COLO668 (cell line): ENCODE measurements at regions not wholly inside any gene's neighbourhood (a gene's known extent, or its start where the extent isn't known, plus 50 kb on each side); places are given as distances from the start of the nearest gene placed in this dataset.
A peak's percentile ranks its signal among the peaks of the same experiment; 100 is the strongest.
"Not testable (repeated sequence)": the region's sequence is repeated elsewhere in the genome, so short reads cannot be mapped to it uniquely, and the experiment has no call there.

Experiments used
- DNase-seq: peaks from one replicate; lab custom pipeline; 2025; ENCODE audit not compliant: unreplicated experiment; lab: John Stamatoyannopoulos, UW

- no peak for DNase-seq
Observed at GRCh38 chr6:15748341-15748740, 85.5 kb upstream of the DTNBP1 start.

DNA sequence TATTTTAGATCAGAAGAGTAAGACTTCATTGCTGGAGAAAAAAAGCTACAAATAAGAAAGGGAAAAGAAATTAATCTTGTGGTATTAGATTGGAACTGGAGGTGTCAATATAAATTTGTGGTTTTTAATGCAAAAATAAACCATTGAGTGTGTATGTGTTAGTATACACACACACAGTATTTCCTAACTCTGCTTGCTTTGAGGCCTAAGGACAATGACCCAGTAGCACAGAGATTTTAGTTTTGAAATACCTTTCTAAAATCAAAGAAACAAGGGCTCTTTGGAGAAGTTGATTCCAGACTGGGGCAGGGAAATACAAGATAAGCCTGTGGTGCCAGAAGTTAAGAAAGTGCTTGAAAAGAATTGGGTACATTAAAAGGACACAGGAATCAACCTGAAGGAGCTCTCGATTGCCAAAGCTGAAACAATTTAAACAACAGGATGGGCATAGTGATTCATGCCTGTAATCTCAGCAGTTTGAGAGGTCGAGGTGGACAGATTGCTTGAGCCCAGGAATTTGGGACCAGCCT lies 84.6 kb upstream of the DTNBP1 start:
- no peak for DNase-seq

GRCh38 chr6:15745781-15746180 lies 83.0 kb upstream of the DTNBP1 start:
- DNase-seq: no peak

DNA sequence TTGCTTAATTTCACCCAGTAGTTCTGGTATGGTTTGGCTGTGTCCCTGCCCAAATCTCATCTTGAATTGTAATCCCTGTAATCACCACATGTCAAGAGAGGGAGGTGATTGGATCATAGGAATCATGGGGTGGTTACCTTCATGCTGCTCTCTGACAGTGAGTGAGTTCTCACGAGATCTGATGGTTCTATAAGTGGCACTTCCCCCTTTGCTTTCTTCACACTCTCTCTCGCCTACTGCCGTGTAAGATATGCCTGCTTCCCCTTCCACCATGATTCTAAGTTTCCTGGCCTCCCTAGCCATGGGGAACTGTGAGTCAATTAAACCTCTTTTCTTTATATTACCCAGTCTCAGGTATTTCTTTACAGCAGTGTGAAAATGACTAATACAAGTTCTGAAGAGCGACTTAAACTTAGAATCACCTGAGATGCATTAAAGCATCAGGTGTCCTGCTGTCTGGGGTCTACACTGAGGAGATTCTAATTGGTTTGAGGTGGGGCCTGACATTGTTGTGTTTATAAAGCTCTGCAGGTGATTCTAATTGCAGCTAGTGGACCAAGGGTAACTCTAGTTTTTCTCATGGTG lies 82.1 kb upstream of the DTNBP1 start:
- DNase-seq: no peak

DNA sequence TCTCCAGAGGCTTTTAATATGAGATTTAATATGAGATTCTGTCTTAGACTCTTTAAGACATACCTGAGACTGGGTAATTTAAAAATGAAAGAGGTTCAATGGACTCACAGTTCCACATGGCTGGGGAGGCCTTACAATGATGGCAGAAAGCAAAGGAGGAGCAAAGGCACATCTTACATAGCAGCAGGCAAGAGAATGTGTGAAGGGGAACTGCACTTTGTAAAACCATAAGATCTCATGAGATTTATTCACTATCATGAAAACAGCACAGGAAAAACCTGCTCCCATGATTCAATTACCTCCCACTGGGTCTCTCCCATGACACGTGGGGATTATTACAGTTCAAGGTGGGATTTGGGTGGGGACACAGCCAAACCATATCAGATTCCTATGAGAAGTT lies 79.2 kb upstream of the DTNBP1 start:
- not testable (repeated sequence) for DNase-seq

DNA sequence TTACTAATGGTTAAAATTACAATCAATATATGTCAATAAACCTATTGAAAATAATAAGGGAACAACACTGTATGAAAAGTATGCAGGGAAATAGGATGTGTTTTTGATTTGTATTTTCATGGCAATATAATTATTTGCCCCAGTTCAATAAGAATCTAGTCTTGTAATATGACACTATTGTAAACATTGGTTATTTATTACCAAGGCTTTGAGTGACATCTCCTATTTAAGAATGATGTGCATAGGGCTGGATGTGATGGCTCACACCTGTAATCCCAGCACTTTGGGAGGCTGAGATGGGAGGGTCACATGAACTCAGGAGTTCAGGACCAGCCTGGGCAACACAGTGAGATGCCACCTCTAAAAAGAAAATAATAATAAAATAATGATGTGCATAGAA lies 78.6 kb upstream of the DTNBP1 start:
- no peak for DNase-seq

GRCh38 chr6:15739867-15740266 lies 77.0 kb upstream of the DTNBP1 start:
- DNase-seq: no peak

DNA sequence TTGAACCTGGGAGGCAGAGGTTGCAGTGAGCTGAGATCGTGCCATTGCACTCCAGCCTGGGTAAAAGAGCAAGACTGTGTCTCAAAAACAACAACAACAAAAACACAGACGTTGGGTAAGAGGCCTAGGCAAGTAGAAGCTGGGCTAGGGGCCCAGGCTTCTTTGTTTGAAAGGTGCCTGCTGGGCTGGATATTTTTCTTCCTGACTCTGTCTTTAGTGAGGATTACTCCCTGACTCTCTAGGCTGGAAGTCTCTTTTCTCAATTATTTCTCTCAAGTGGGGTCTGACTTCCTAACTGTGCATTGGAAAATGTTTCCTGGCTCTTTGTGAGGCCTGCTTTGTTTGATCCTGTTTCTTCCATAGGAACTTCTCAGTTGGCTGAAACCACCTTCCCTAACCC lies 76.5 kb upstream of the DTNBP1 start:
- DNase-seq: no peak

GRCh38 chr6:15738195-15738594 lies 75.4 kb upstream of the DTNBP1 start:
- not testable (repeated sequence) for DNase-seq

DNA sequence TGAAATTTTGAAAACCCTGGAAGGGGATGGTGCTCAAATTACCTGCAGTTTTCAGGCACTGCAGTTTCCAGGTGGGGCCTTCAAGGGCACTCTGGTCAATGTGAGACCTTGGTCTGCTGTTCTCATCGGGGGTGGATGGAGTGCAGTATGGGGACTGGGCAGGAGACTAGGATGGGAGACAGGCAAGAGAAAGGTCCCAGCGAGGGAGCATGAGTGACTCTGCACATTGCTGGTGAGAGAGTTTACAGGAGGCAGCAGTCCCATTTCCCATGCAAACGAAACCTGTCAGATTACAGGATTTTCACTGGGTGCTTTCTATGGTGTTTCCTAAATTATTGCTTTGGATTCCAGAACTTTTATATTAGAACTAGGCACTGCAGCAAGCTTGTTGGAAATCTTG lies 73.5 kb upstream of the DTNBP1 start:
- peak; percentile 6 for DNase-seq

- peak; percentile 26 for DNase-seq
Observed at GRCh38 chr6:15735567-15736265, 72.9 kb upstream of the DTNBP1 start.

- no peak for DNase-seq
Observed at GRCh38 chr6:15734118-15734897, 71.5 kb upstream of the DTNBP1 start.

- DNase-seq: no peak
Observed at GRCh38 chr6:15730922-15731321, 68.1 kb upstream of the DTNBP1 start.

DNA sequence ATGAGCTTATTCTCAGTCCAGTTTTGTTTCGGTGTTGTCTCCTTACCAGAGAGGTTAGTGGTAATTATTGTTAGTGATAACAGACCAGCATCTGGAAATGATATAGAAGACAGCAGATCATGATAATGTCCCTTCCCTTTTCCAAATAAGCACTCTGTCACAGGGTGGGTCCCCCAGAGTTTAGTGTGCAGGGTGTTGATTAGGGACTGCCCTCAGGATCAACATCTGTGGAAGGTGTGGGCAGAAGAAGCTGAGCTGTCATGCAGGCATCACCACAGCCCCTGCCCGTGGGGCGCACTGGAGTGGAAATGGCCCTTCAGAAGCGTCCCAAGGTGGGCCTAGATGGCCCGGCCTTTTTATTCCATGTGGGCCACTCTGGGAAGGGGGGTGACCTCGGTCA lies 67.6 kb upstream of the DTNBP1 start:
- DNase-seq: no peak

DNA sequence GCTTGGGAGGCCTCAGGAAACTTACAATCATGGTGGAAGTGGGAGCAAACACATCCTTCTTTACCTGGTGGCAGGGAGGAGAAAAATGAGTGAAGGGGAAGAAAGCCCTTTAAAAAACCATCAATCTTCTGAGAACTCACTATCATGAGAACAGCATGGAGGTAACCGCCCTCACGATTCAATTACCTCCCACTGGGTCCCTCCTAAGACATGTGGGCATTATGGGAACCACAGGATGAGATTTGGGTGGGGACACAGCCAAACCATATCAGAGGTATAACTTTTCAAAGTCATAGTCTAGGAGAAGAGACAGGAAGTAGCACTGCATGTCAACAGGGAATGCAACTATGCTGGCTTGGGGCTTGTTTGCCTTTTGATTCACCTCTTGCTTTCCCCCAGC lies 59.9 kb upstream of the DTNBP1 start:
- DNase-seq: no peak

DNA sequence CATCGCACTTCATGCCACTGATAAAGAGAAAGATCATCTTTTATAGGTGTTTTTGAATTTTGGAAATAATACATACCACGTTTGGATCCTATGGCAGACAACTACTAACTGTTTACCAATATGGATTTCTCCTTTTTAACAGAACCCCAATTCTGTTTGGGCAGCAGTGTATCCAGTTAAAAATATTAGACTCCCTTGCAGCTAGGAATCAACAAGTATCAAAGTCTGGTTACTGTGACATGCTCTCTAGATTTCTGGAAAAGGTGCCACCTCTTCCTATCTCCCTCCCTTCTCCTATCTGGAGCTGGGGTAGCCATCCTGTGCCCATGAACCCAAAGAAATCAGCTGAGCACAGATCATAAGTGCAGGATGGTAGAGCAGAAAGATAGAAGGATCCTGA lies 54.1 kb upstream of the DTNBP1 start:
- DNase-seq: no peak

- DNase-seq: no peak
Observed at GRCh38 chr6:15715851-15716250, 53.0 kb upstream of the DTNBP1 start.

- DNase-seq: no peak
Observed at GRCh38 chr6:15715060-15715459, 52.2 kb upstream of the DTNBP1 start.

DNA sequence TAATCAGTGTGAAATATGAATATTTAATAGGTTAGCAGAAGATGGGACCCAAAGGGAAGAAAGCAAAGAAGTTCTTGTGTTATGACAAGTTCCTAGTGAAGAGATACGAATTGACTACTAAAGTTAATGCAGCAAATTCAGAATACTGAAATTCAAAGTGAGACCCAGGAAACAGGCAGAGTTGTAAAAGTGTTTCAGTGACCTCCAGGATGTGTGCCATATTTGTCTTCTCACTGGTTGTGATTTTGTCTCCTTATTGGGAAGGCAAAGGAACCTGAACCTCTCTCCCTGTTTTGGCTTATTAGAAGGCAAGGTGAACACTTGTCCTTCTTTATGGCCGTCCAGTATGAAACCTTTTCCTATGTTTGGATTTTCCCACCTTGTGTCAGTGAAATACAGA lies 51.8 kb upstream of the DTNBP1 start:
- DNase-seq: no peak

DNA sequence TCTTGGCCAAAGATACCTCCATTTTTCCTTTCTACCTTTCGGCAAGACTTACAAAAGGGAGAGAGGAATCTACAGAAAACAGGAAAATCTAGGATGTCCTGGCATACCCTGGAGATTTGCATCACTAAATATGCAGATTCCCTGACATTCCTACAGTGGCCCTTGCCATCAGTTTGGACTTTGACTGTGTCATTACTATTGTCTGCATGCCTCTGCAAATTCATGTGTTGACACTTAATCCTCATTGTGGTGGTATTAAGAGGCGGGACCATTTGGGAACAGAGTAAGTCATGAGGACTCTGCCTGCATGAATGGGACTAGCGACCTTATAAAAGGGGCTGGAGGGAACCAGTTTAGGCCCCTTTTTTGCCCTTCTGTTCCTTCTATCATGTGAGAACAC lies 50.5 kb upstream of the DTNBP1 start:
- no peak for DNase-seq

GRCh38 chr6:15712797-15713196 lies 50.0 kb upstream of the DTNBP1 start:
- DNase-seq: no peak
